ENCODE measurements at regions not wholly inside any gene's neighbourhood (a gene's known extent, or its start where the extent isn't known, plus 50 kb on each side); places are given as distances from the start of the nearest gene placed in this dataset.

- H3K27me3 ChIP-seq = no peaks in the 10 kb centered on the region
- TF ChIP-seq POLR2A (IDR thresholded peaks at IDR 0.05) (no peak), CTCF (IDR thresholded peaks at IDR 0.05) (no peak)
- no peaks in the 10 kb centered on the region for H3K36me3 ChIP-seq
- H3K27ac ChIP-seq = no peak overlapping the region
- no peak for DNase-seq
- H3K4me3 ChIP-seq = no peak overlapping the region
- H3K9me3 ChIP-seq = no peaks in the 10 kb centered on the region
- no peaks in the 10 kb centered on the region for H3K4me1 ChIP-seq
Observed at GRCh38 chr4:120238277-120238973, 171.8 kb upstream of the MAD2L1 start.

- DNase-seq = no peak
- TF ChIP-seq POLR2A (IDR thresholded peaks at IDR 0.05) (no peak), CTCF (IDR thresholded peaks at IDR 0.05) (no peak)
- Histone ChIP-seq H3K27ac (no peak overlapping the region), H3K27me3 (no peaks in the 10 kb centered on the region), H3K4me1 (no peaks in the 10 kb centered on the region), H3K9me3 (no peaks in the 10 kb centered on the region), H3K36me3 (no peaks in the 10 kb centered on the region), H3K4me3 (no peak overlapping the region)
Observed at GRCh38 chr4:120236873-120237272, 170.2 kb upstream of the MAD2L1 start.

GRCh38 chr4:120232050-120232449 lies 165.4 kb upstream of the MAD2L1 start:
- H3K36me3 ChIP-seq = no peaks in the 10 kb centered on the region
- H3K27ac ChIP-seq = no peak overlapping the region
- H3K4me1 ChIP-seq = no peaks in the 10 kb centered on the region
- no peaks in the 10 kb centered on the region for H3K27me3 ChIP-seq
- no peak for DNase-seq
- no peak overlapping the region for H3K4me3 ChIP-seq
- no peaks in the 10 kb centered on the region for H3K9me3 ChIP-seq
- TF ChIP-seq CTCF (IDR thresholded peaks at IDR 0.05) (no peak), POLR2A (IDR thresholded peaks at IDR 0.05) (no peak)

- Histone ChIP-seq H3K27me3 (no peaks in the 10 kb centered on the region), H3K4me3 (no peak overlapping the region), H3K36me3 (no peaks in the 10 kb centered on the region), H3K9me3 (no peaks in the 10 kb centered on the region), H3K4me1 (no peaks in the 10 kb centered on the region), H3K27ac (no peak overlapping the region)
- DNase-seq = no peak
- TF ChIP-seq POLR2A (IDR thresholded peaks at IDR 0.05) (no peak), CTCF (IDR thresholded peaks at IDR 0.05) (no peak)
Observed at GRCh38 chr4:120228086-120228485, 161.4 kb upstream of the MAD2L1 start.

- Histone ChIP-seq H3K36me3 (no peaks in the 10 kb centered on the region), H3K4me3 (no peak overlapping the region), H3K4me1 (no peaks in the 10 kb centered on the region), H3K9me3 (no peaks in the 10 kb centered on the region), H3K27ac (no peak overlapping the region), H3K27me3 (no peaks in the 10 kb centered on the region)
- no peak for TF ChIP-seq POLR2A (IDR thresholded peaks at IDR 0.05)
- TF ChIP-seq CTCF (IDR thresholded peaks at IDR 0.05) = no peak
- DNase-seq = no peak
Observed at GRCh38 chr4:120227554-120227953, 160.9 kb upstream of the MAD2L1 start.

- Histone ChIP-seq H3K9me3 (no peaks in the 10 kb centered on the region), H3K4me3 (no peak overlapping the region), H3K27ac (no peak overlapping the region), H3K4me1 (no peaks in the 10 kb centered on the region), H3K27me3 (no peaks in the 10 kb centered on the region), H3K36me3 (no peaks in the 10 kb centered on the region)
- TF ChIP-seq CTCF (IDR thresholded peaks at IDR 0.05) (no peak), POLR2A (IDR thresholded peaks at IDR 0.05) (no peak)
- no peak for DNase-seq
Observed at GRCh38 chr4:120225527-120225926, 158.9 kb upstream of the MAD2L1 start.
